ENCODE measurements at regions not wholly inside any gene's neighbourhood (a gene's known extent, or its start where the extent isn't known, plus 50 kb on each side); places are given as distances from the start of the nearest gene placed in this dataset.
"Not testable (repeated sequence)": the region's sequence is repeated elsewhere in the genome, so short reads cannot be mapped to it uniquely, and the experiment has no call there.

DNA sequence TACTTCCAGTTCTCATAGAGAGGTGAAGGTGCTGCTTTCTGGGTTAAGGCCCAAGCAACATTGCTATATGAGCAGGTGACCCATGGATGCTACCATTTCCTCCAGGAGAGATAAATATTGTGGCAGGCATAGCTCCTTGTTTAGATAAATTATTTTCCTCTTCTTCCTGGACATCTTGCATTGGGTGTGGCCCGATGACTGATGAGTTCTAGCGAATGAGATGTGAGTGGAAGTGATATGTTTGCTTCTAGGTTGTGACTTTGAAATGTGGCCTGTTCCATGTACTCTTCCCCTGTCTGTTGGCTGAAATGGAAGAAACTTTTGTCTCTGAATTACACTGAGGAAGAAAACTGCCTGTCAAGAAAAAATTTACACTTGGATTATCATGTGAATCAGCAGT is 101.7 kb upstream of the FMN2 start:
- no peak for DNase-seq (ENCODE audit: low spot score)
- TF ChIP-seq, protein P1, sequence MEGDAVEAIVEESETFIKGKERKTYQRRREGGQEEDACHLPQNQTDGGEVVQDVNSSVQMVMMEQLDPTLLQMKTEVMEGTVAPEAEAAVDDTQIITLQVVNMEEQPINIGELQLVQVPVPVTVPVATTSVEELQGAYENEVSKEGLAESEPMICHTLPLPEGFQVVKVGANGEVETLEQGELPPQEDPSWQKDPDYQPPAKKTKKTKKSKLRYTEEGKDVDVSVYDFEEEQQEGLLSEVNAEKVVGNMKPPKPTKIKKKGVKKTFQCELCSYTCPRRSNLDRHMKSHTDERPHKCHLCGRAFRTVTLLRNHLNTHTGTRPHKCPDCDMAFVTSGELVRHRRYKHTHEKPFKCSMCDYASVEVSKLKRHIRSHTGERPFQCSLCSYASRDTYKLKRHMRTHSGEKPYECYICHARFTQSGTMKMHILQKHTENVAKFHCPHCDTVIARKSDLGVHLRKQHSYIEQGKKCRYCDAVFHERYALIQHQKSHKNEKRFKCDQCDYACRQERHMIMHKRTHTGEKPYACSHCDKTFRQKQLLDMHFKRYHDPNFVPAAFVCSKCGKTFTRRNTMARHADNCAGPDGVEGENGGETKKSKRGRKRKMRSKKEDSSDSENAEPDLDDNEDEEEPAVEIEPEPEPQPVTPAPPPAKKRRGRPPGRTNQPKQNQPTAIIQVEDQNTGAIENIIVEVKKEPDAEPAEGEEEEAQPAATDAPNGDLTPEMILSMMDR (IDR thresholded peaks at IDR 0.05; ENCODE audit: borderline replicate concordance, control extremely low read depth, extremely low read depth, insufficient read depth, missing control alignments): no peak
- in situ Hi-C loops (cut with MboI; ENCODE audit: low sequenced_read_pairs, unreplicated experiment): no loop called here

GRCh38 chr1:239992566-239992965 is 99.1 kb upstream of the FMN2 start:
- in situ Hi-C loops (cut with MboI; ENCODE audit: low sequenced_read_pairs, unreplicated experiment): not testable (repeated sequence)

GRCh38 chr1:239993366-239993765 is 98.3 kb upstream of the FMN2 start:
- no peak for DNase-seq (ENCODE audit: low spot score)
- TF ChIP-seq, protein P1 (IDR thresholded peaks at IDR 0.05; ENCODE audit: borderline replicate concordance, control extremely low read depth, extremely low read depth, insufficient read depth, missing control alignments): no peak
- in situ Hi-C loops (cut with MboI; ENCODE audit: low sequenced_read_pairs, unreplicated experiment): no loop called here

More at GRCh38 chr1:239992566-239992965, 99.1 kb upstream of the FMN2 start:
- DNase-seq (ENCODE audit: low spot score): not testable (repeated sequence)

GRCh38 chr1:239995281-239995680 is 96.4 kb upstream of the FMN2 start:
- TF ChIP-seq, protein P1 (IDR thresholded peaks at IDR 0.05; ENCODE audit: borderline replicate concordance, control extremely low read depth, extremely low read depth, insufficient read depth, missing control alignments): no peak
- no peak for DNase-seq (ENCODE audit: low spot score)
- in situ Hi-C loops (cut with MboI; ENCODE audit: low sequenced_read_pairs, unreplicated experiment): no loop called here

DNA sequence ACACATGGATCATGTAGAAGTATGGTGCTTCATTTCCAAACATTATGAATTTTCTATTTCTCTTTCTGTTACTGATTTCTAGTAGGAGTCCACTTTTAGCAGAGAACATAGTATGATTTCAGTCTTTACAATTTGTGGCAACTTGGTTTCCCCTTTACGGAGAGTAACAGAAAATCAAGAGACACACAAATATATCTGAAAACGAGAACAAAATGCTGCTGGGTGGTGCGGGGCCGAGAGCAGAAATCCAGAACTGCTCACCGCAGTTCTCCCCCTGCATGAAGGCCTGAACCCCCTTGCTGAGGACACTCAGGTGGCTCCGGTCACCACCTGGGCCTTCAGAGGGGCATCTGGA is 94.5 kb upstream of the FMN2 start:
- in situ Hi-C loops (cut with MboI; ENCODE audit: low sequenced_read_pairs, unreplicated experiment): no loop called here
- TF ChIP-seq, protein P1 (IDR thresholded peaks at IDR 0.05; ENCODE audit: borderline replicate concordance, control extremely low read depth, extremely low read depth, insufficient read depth, missing control alignments): no peak
- no peak for DNase-seq (ENCODE audit: low spot score)

- TF ChIP-seq, protein P1 (IDR thresholded peaks at IDR 0.05; ENCODE audit: borderline replicate concordance, control extremely low read depth, extremely low read depth, insufficient read depth, missing control alignments): no peak
- in situ Hi-C loops (cut with MboI; ENCODE audit: low sequenced_read_pairs, unreplicated experiment): no loop called here
- no peak for DNase-seq (ENCODE audit: low spot score)
These were observed 94.0 kb upstream of the FMN2 start for GRCh38 chr1:239997515-239998311.

- TF ChIP-seq, protein P1 (IDR thresholded peaks at IDR 0.05; ENCODE audit: borderline replicate concordance, control extremely low read depth, extremely low read depth, insufficient read depth, missing control alignments): no peak
- in situ Hi-C loops (cut with MboI; ENCODE audit: low sequenced_read_pairs, unreplicated experiment): no loop called here
- DNase-seq (ENCODE audit: low spot score): no peak
These were observed 93.4 kb upstream of the FMN2 start for GRCh38 chr1:239998312-239998649.
